Gastroesophageal sphincter (tissue), 3 donors: ENCODE measurements at regions not wholly inside any gene's neighbourhood (a gene's known extent, or its start where the extent isn't known, plus 50 kb on each side); places are given as distances from the start of the nearest gene placed in this dataset.

Source experiments
- CTCF ChIP-seq, 4 experiments: fragments of 200-600 bp in 2 of 4; fragments of 450-650 bp in 2 of 4; sonication (generic) in 1 of 4; IDR thresholded peaks; one replicate each; pipeline ENCODE4 v1.5.1; 2017 to 2019; ENCODE audit warnings: antibody characterized with exemption in 4 of 4, mild to moderate bottlenecking in 2 of 4, moderate library complexity in 2 of 4
- EP300 ChIP-seq: sonication (generic); formaldehyde crosslinking; IDR thresholded peaks from one replicate; pipeline ENCODE4 v1.6.1; 2017; ENCODE audit warnings: antibody characterized with exemption, mild to moderate bottlenecking
- POLR2A ChIP-seq, 2 donors: fragments of 450-650 bp; IDR thresholded peaks; one replicate each; pipeline ENCODE4 v1.6.1; 2017; ENCODE audit warnings: antibody characterized with exemption in 2 of 2, mild to moderate bottlenecking in 2 of 2, moderate library complexity in 1 of 2
- POLR2AphosphoS5 ChIP-seq: sonication (generic); formaldehyde crosslinking; IDR thresholded peaks from one replicate; pipeline ENCODE4 v1.6.1; 2017; ENCODE audit warnings: antibody characterized with exemption

GRCh38 chr2:8587920-8588830, 93.7 kb upstream of the ID2 start:
- TF ChIP-seq CTCF (IDR thresholded peaks at IDR 0.05), result no peak
- TF ChIP-seq POLR2A (IDR thresholded peaks at IDR 0.05), result no peak
- TF ChIP-seq EP300, result no peak
- no peak for TF ChIP-seq POLR2AphosphoS5
